ENCODE measurements at regions not wholly inside any gene's neighbourhood (a gene's known extent, or its start where the extent isn't known, plus 50 kb on each side); places are given as distances from the start of the nearest gene placed in this dataset.
"Not testable (repeated sequence)": the region's sequence is repeated elsewhere in the genome, so short reads cannot be mapped to it uniquely, and the experiment has no call there.

DNA sequence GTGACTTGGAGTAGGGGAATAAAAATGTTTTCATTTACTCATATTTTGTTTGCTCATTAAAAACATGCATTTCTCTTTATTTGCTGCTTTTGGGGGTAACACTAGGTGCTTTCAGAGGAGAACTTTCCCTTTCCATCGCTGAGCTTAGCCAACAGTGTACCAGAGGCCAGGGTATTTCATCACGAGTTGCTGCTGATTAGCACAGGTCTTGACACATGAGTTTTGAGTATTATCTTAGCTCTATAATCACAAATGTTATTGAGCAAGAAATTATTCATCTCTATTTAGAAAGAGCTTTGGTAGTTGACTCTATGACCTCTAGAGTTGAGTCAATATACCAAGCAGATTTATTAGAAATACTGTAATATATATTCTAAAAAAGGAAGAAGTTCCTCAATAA, 375.9 kb downstream of the NXPH1 start:
- DNase-seq = no peak

DNA sequence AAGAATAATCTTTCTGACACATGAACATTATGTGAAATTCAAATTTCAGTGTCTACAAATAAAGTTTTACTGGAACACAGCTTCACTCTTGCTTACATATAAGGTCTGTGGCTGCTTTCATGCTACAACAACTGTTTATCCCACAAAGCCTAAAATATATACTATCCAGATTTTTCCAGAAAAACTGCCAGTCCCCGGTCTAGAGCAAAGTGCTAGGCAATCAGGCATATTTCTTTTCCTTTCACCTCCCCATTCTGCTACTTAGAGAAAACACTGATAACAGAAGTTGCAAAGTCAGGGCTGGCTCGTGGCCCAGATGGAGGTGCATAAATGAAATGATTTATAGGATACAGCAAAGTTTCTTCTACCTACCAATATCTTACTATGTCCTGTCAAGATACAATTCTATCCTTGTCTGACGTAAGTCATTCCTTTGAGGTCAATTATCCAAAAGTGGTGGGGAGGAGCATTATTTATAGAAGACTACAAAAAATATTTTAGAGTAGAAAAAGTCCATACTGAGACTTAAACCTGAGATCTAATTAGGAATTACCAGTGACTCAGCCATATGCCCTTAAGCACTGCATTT, 384.1 kb downstream of the NXPH1 start:
- no peak for DNase-seq

DNA sequence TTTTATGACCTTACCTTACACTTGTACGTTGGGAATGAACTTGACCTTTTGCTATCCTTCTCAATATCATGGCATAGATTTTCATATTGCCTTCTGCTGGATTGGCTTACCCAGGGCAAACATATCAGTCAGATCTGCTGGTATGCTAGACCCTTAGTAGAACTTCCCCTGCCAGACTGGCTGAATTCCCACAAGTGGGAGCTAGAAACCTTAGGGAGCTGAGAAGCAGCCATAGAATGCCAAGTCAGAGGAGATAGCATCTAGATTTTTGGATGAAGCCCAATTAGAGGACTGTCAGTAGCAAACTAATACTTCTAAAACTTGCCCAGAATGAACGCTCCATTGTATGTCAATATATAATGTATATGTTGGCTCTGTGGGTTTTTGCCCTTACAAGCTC, 385.0 kb downstream of the NXPH1 start:
- no peak for DNase-seq

DNA sequence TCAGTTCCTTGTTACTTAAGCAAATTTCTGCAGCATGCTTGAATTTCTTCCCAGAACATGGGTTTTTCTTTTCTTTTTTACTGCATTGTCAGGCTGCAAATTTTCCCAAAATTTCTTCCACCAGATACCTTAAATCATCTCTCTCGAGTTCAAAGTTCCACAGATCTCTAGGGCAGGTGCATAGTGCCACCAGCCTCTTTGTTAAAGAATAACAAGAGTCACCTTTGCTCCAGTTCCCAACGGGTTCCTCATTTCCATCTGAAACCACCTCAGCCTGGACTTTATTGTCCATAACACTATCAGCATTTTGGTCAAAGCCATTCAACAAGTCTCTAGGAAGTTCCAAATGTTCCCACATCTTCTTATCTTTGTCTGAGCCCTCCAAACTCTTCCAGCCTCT, 389.2 kb downstream of the NXPH1 start:
- no peak for DNase-seq

DNA sequence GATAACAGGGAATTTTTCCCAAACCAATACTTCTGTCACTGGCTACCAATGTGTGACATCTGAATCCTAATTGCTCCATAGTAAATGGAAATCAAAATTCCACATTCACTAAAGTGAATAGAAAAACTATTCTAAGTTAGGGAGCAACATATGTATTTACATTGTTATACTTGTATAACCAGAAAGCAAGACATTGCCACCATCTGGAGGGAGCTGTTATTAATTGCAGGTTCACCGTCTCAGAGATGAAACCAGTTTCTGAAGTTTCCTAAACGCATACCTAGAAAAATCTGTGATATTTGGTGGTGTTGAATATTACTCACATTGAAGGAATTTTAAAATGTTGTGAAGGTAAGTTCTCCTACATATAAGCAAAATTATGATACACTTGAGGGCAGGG, 390.1 kb downstream of the NXPH1 start:
- no peak for DNase-seq

DNA sequence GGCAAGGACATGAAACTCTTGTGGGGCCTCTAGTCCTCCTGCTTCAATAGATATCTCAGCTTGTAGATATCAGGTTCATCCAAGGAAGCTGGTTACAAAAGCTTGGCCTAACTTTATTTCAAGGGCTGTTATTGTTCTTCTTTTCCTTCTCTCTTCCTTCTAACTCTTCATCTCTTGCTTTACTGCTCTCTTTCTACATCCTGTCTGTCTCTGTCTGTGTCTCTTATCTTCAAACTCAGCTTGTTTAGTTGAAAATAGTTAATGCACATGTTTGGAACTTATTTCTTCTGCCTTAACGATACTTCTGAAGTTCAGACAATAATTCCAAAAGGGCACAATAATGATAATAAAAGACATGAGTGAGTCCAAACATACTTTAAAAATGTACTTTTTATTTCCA, 393.9 kb downstream of the NXPH1 start:
- DNase-seq = no peak

DNA sequence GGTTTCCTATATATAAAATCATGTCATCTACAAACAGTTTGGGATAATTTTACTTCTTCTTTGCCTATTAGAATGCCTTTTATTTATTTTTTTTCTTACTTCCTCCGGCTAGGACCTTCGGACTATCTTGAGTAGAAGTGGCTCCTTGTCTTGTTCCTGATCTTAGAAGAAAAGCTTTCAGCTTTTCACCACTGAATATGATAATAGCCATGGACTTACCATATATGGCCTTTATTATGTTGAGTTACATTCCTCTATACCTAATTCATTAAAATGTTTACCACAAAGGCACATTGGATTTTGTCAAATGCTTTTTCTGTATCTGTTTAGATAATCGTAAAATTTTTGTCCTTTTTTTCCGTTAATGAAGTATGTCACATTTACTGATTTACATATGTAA, 395.7 kb downstream of the NXPH1 start:
- DNase-seq = no peak

DNA sequence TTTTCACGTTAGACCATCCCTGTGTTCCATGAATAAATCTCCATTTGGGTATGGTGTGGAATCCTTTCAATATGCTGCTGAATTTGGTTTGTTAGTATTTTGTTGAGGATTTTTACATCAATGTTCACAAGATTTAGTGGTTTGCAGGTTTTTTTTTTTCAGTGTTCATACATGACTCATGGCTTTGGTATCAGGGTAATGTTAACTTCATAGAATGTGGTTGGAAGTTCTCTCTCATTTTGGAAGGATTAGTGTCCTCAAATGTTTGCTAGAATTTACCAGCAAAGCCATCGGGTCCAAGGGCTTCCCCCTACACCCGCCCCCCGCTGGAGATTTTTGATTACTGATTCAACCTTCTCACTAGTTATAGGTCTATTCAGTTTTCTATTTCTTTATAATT, 398.0 kb downstream of the NXPH1 start:
- no peak for DNase-seq

DNA sequence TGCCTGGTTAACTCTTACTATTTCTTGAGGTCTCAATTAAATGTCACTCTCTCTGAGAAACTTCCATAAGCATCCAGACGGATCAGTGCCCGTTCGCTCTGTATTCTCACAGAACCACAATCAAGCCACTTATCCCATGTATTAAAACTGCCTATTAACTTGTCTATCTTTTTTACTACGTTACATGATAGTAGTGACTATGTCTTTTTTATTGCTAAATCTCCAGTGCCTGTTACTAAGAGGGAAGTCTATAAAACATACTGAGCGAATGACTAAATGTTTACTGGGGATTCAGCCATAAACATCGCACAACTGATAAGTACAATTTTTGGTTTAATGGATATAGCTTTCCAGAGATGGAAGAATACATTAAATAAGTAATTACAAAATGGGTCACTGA, 399.9 kb downstream of the NXPH1 start:
- DNase-seq = no peak

DNA sequence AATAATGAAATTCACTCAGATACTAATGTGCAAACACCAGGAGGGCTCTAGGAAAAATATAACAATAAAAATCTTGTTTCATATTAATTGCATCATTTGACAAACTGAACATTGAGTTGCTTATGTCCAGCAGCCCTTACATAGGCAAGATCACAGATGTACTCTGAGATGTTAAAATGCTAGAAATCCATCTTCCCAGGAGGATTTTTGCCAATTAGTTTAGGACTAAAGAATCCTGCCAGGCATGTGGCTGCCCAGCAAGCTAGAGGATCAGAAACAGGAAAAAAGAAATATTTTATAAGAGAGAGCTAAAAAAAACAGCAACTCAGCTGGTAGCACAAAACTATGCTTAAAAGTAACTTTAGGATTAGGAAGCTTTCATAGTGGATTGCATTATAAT, 407.8 kb downstream of the NXPH1 start:
- no peak for DNase-seq

DNA sequence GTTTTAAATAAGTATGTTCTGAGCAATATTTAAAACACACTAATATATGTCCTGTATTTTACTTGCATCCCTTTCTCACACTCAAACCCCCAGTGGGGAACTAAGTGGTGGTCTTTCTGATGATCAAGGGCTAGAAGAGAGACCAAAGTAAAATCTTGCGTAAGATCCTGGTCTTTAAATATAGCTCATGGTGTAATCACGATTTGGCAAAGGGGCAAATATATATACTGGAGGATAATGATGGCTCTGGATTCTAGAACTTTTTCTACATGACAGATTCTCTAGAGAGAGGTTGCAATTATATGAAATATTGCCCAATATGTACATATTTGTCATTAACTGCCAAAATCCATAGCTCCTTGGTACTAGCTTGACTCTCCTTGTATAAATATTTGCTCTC, 438.3 kb downstream of the NXPH1 start:
- DNase-seq = no peak

DNA sequence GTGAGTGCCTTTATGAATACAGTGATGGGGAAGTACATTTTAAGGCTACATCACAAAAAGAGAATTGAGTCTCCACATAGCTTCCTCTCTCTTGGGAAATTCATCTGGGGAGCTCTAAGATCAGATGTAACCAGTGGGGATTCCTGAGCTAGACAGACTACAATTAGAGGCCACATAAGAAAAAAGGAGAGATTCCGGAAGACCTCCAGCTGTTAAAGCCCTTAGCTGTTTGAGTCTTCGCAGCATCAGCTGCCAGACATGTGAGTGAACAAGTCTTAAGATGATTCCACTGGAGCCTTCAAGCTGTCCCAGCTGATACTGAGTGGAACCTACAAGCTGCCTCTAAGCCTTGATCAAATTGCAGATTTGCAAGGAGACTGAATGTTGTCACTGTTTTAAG, 448.5 kb downstream of the NXPH1 start:
- DNase-seq = no peak

DNA sequence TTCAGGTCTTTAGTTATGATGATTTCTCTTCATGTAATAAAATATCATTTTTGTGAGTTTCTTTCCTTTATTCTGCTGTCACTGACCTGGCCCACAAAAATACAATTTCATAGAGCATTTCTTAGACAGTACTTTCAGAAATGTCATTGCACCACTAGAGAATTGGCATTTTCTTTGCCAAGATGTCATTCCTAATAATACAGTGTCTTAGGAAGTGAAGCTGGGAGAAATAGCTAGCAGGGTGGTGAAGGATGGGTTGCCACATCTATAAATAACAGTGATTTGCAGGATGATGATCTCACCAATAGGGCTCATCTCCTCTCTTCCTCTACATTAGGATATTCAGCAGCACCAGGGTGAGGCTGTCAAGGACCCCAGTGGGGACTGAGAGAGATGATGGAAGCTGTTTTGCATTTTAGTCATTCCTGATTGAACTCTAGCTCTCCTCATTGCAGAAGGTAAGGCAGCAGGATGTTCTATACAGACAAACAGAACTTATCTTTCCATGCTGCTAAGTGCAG, 452.1 kb downstream of the NXPH1 start:
- no peak for DNase-seq

DNA sequence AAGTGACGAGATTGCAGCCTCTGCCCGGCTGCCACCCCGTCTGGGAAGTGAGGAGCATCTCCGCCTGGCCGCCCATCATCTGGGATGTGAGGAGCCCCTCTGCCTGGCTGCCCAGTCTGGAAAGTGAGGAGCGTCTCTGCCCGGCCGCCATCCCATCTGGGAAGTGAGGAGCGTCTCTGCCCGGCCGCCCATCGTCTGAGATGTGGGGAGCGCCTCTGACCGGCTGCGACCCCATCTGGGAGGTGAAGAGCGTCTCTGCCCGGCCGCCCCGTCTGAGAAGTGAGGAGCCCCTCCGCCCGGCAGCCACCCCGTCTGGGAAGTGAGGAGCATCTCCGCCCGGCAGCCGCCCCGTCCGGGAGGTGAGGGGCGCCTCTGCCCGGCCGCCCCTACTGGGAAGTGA, 456.9 kb downstream of the NXPH1 start:
- not testable (repeated sequence) for DNase-seq

DNA sequence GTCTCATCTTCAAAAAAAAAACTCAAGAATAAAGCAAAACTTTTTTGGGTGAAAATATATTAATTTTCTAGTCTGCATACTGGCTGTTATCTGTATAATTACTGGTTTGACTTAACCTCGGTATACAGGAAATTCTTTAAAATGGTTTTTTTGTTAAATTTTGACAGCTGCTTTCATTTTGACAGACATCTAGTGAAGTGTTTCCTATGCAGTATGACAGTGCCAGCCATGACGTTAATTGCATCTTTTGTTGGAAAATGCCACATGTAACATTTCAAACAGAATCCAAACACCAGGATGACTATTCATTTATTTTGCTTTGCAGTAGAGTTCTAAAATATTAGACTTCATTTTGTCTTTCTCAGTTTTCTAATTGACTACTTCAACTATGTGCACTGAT, 460.4 kb downstream of the NXPH1 start:
- DNase-seq = no peak

DNA sequence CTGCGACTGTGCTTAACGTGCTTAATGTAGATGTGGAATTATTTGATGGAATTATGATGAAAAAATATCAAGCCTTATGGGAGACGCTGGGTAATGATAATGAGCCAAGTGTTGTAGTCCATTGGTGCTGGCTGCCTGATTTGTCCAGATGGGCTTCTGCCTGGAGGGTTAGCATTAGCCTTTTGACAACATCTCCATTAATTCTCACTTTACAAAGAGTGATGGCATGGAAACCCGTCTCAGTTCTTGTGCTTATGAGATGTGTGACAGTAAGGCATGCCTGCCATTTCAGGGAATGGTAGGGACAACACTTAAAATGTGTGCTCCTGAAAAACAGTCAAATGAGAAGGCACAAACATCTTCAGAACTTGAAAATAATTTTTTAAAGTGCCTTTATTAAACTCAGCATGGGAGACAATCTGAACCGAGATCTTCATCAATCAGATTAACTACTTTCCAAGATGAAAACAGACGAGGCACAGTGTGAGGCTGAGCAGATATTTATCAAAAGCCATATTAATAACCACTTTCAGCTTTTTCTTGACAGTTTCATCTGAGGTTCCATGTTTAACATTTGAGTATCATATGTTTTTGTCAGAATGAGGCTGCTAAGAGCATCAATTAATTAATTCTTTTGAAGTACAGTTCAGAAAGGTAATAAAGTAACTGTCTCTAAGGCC, 473.1 kb downstream of the NXPH1 start:
- no peak for DNase-seq

DNA sequence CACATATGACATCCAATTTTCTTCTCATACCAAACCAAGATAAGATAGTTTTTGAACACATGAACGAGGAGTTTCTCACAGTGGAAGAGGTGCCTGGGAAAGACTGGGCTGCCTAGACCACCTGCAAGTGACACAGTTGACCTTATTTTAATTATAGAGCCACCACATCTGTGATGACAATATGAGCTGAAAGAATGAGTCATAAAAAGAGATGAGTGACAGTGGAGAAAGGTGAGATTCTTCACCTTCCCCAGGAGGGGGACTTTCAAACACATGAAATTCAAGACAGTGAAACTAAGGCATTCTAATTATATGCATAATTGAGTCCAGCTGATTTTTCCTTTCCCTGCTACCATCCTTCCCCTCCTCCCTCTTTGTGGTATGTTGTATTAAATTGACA, 475.5 kb downstream of the NXPH1 start:
- DNase-seq = no peak

DNA sequence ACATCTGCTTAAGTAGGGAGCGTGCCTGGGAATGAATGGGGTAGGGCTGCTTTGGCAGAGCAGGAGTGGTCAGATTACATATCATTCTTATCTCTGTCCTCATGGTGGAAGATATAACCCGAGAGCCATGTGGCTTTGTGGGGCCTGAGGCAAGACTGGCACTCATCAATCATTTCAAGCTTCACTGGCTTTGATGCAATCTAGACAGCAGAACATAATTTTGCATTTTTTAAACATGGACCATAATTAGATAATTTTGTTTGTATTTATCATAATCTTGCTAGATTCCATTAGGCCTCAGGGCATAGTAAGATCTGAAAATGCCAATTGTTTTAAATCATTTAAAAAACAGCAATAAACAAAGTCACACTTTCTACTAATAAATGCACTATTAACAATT, 480.3 kb downstream of the NXPH1 start:
- DNase-seq = no peak

DNA sequence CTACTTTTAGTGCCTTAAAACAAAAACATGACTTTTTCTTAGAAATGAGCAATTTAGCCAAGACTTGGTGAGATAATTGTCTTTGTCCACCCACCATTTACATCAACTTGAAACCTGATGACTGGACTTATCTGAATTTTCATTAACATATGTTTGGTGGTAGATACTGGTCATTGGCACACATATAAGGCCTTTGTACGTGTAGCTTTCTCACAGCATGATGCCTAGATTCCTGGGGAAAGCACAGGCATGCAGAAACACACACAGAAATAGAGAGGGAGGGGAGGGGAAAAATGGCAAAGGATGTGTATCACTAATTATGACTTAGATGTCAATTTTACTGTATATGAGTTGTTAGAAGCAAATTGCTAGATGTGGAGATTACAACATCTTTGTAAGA, 488.4 kb downstream of the NXPH1 start:
- DNase-seq = no peak

DNA sequence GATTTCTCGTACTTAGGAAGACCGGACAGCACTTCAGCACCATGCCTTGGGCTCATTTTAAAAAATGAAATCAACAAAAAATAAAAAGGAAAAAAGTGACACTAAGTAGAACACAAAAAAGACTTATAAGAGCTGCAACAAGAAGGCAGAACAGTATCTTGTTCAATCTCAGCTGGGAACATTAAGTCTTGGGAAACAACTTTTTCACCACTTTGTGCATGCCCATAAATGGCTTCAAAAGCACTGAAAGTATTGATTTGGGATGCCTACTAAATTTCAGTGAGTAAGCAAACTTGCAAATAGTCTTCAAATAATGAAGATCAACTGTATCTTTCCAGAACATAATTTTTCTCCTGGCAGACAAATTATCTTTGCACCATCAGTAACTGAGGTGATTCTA, 489.3 kb downstream of the NXPH1 start:
- no peak for DNase-seq

DNA sequence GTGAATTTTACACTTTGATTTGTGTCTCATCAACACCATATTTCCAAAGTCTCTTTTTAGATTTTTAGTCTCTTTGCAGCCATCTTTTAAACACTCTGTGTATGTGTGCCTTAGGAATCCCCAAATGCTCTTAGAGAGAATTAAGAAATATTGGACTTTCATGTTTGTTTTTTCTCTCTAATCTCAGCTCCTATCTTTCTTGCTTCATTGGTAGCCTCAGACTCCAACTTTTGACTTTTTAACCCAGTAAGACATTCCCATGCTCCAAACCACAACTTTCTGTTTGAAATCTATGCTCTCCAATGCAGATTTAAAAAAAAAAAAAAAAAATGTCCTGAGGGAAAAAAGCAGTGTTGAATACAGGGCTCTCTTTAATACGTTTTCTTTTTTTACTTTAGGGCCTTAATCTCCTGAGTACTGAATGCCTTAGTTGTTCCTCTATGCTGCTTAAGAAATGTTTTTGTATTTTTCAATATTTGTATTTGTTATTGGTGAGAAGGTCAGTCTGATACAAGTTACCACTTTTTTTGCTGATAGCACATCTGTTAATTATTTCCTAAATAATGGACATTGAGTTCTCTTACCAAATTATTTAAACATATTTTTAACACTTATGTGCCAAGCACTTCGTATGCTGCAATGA, 489.9 kb downstream of the NXPH1 start:
- DNase-seq = no peak

DNA sequence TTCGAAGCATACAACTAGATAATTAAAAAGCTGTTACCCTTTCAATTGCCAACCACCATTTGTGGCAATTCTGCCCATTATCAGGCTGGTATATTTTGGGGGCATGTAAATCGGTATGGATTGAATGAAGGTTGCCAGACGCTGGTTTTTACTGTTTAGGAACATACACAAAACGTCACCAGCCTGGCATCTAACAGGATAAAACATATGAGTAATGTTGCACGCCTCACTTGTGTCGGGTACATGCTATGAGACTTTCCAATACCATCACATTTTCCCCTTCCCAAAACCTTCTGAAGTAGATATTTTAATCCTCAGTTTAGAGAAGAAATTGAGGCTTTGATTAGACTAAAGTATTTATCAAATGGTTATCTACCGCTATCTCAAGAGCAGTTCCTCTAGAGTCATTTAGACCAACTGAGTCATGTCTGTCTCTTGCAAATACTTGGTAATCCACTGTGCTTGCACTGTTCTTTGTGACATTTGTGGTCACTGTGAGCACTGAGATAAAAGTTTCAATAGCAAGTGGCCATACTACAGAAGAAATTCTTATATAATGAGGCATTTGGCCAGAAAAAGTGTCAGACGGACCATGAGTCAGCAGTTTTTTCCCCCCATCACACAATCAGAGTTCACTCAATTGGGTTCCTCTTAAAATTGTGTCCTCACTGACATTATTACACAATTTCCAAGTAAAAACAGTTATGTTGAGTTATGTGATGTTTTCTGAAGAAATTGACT, 498.7 kb downstream of the NXPH1 start:
- DNase-seq = no peak

DNA sequence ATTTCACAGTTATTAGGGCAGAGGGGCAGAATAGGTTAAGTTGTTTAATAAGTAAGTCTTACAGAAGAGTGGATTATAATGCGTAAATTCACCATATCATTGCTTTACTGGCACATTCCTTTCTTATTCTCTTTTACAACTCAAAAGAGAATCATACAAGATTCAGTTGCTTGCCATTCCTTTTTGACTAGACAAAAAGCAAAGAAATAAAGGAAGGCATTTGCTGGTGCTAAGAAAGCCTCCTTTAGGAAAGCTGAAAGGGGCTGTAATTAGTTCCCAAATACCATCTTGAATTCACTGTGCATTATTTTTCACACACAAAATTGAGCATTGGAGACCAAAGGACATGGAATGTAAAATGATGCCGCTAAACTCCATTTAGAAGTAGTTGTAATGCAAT, 499.3 kb downstream of the NXPH1 start:
- DNase-seq = no peak

DNA sequence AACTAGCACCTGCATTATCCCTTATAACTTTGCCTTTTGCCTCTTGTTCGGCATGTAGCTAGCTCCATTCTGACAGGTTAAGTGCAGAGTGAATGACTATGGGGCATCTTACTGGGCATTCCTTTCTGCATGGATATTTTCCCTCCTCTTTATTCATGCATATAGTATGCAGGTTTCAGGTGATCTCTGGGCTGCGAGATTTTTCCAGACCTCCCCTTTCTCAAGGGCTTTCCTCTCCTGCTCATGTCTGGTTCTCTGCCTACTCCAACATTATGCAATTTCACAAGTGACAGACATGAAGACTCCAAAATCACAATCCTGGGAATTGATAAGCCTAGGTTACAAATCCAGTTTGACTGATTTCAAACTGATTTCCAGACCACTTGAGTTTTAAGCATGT, 503.8 kb downstream of the NXPH1 start:
- no peak for DNase-seq
